ENCODE measurements at regions not wholly inside any gene's neighbourhood (a gene's known extent, or its start where the extent isn't known, plus 50 kb on each side); places are given as distances from the start of the nearest gene placed in this dataset.

DNA sequence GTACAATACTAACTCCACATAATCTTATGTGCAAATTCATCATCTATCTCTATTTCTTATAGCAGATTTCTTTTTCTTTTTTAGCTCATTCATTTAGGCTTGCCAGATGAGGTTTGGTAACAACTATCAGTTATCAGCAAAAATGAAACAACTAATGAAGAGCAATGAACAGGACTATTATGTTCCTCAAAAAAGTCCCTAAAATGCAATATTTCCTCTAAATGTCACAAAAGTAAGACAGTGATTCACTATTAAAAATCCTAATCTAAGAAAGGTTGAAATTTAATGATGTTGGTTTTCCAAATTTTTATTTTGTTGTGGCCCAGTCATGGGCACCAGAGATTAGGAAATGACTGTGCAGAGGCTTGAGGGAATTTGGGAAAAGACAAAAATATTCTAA, 135.3 kb downstream of the PPIAL4G start:
- TF ChIP-seq TAF1 (IDR thresholded peaks at IDR 0.05; ENCODE audit: borderline replicate concordance, insufficient read depth, low read length) (no peak), POLR2AphosphoS5 (IDR thresholded peaks at IDR 0.05; ENCODE audit: low read depth, low read length) (no peak), SIN3A (IDR thresholded peaks at IDR 0.05; ENCODE audit: borderline replicate concordance, insufficient read depth, low read length) (no peak), FOXP2 (optimal IDR thresholded peaks at IDR 0.05; ENCODE audit: borderline replicate concordance, extremely low read depth, extremely low read length, insufficient read depth) (no peak)
- TF ChIP-seq, protein P1, sequence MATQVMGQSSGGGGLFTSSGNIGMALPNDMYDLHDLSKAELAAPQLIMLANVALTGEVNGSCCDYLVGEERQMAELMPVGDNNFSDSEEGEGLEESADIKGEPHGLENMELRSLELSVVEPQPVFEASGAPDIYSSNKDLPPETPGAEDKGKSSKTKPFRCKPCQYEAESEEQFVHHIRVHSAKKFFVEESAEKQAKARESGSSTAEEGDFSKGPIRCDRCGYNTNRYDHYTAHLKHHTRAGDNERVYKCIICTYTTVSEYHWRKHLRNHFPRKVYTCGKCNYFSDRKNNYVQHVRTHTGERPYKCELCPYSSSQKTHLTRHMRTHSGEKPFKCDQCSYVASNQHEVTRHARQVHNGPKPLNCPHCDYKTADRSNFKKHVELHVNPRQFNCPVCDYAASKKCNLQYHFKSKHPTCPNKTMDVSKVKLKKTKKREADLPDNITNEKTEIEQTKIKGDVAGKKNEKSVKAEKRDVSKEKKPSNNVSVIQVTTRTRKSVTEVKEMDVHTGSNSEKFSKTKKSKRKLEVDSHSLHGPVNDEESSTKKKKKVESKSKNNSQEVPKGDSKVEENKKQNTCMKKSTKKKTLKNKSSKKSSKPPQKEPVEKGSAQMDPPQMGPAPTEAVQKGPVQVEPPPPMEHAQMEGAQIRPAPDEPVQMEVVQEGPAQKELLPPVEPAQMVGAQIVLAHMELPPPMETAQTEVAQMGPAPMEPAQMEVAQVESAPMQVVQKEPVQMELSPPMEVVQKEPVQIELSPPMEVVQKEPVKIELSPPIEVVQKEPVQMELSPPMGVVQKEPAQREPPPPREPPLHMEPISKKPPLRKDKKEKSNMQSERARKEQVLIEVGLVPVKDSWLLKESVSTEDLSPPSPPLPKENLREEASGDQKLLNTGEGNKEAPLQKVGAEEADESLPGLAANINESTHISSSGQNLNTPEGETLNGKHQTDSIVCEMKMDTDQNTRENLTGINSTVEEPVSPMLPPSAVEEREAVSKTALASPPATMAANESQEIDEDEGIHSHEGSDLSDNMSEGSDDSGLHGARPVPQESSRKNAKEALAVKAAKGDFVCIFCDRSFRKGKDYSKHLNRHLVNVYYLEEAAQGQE (IDR thresholded peaks at IDR 0.05; ENCODE audit: insufficient read depth in 1 of 2, low read depth in 2 of 2, low read length in 2 of 2), result no peak
